HG02623 (cell line): ENCODE measurements at regions not wholly inside any gene's neighbourhood (a gene's known extent, or its start where the extent isn't known, plus 50 kb on each side); places are given as distances from the start of the nearest gene placed in this dataset.
"Not testable (repeated sequence)": the region's sequence is repeated elsewhere in the genome, so short reads cannot be mapped to it uniquely, and the experiment has no call there.

ENCODE experiments used
- ATAC-seq: cut with Tn5 transposase; IDR thresholded peaks from one replicate; pipeline ENCODE4 v1.9.1; 2021; ENCODE audit warnings: moderate library complexity; ENCODE audit not compliant: unreplicated experiment

- ATAC-seq: no peak
Measured at GRCh38 chr12:118536306-118536906, 160.1 kb downstream of the SUDS3 start.

DNA sequence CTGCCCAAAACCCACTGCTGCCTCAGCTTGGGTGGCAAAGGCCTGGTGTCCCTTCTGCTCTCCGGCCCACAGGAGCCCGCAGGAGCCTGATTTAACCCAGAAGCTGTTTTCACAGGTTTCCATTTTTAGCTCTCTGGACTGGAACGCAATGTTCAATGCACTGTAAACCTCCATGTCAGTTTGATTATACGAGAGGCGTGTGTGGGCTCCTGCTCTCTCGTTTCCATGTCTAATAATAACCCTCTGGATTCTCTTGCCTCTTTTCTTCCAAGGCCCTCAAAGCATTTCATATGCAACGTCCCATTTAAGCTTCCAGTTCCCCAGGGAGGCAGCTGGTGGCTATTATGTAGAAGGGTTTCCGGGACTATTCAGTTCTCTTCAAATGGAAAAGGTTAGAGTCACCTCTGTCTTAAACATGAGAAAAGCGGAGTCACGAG lies 161.1 kb downstream of the SUDS3 start:
- no peak for ATAC-seq

GRCh38 chr12:118541071-118541470 lies 164.7 kb downstream of the SUDS3 start:
- ATAC-seq: no peak

DNA sequence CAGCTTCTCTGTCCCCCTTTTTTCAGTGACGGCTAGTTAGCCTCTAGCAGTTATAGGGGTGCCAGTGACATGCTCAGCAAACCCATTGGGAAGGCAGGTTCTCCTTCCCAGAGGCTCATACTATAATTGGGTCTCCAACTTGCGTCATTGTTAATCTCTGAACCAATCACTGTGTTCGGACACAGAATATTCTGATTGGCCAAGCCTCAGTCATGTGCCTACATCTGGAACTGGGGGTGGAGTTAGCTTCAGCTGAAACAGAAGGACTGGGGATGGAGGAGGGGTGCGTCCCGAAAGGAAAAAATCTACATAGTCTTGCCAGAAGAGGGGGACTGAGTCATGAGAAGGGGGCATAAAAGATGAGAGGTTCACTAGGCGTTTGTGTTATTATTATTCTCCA lies 165.6 kb downstream of the SUDS3 start:
- ATAC-seq: no peak

- ATAC-seq: no peak
Measured at GRCh38 chr12:118543651-118544050, 167.3 kb downstream of the SUDS3 start.

- ATAC-seq: no peak
Measured at GRCh38 chr12:118544569-118544968, 168.2 kb downstream of the SUDS3 start.

GRCh38 chr12:118547606-118548005 lies 171.3 kb downstream of the SUDS3 start:
- ATAC-seq: not testable (repeated sequence)

DNA sequence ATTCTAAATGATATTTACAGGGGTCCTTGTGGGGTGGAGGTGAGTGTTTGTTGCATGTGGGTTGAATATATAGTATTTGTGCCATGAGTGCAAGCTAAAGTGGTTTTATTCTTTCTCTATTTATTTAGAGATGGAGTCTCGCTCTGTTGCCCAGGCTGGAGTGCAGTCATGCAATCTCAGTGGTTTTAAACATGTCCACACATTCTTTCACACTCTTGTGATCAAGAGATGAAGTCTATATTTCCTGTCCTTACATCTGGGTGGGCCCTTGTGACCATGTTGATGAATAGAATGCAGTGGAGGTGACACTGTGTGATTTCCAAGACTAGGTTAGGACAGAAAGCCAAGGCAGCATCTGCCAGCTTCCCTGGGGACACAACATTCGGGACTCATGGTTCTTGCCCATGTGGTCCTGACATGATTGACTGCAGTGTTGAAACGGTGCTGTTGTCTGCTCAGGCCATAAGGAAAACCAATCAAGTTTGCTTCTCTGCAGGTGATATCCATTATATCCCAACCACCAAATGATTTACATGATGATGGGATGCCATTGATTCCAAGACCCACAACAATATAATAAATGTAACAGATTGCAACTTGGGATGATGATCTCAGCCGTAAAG lies 172.6 kb downstream of the SUDS3 start:
- ATAC-seq: no peak

DNA sequence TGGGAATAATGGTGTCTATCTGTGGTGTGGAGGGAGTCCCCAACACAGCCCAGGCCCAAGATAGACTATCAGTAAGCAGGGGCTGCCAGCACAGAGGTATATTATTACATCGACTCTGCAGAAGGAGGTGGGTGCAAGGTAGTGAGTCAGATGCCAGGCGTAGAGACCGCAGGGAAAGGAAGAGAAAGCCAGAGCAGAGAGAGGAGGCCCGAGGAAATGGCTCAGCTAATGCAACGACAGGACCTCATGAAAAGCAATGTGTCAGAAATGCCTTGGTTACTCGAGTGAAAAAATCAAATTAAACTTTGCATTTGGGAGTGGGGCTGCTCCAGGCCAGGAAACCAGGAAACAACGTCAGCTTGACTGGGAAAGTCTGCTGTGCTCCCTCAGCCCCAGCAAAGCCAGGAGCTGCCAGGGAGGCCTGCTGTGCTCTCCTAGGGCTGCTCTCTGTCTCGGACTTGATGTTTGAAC lies 173.2 kb downstream of the SUDS3 start:
- ATAC-seq: no peak

DNA sequence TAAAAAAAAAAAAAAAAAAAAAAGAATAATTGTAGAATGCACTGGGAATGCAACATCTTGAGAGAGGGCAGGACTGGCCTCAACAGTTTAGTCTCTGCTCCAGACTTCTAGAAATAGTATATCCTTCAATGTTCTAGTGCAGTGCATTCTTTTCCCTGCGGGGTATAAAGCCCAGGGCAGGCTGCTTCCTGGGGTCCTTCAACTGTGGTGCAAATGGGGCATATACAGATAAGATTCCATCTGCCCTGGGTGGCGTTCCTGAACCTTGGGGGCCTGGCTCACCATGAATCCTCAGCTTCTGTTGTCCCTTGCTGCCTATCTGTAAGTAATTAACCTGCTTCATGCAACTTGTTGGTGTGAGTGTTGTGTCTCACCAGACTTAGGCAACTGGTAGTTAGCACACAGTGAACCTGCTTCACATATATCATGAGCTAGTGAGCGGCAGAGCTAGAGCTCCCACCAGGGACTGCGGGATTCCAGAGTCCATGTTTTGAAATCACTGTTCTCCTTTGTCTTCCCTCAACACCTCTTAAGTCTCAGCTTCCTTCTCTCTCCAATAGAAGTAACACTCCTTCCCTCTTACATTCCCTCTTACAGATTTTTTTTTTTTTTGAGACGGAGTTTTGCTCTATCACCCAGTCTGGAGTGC lies 177.6 kb downstream of the SUDS3 start:
- no peak for ATAC-seq

DNA sequence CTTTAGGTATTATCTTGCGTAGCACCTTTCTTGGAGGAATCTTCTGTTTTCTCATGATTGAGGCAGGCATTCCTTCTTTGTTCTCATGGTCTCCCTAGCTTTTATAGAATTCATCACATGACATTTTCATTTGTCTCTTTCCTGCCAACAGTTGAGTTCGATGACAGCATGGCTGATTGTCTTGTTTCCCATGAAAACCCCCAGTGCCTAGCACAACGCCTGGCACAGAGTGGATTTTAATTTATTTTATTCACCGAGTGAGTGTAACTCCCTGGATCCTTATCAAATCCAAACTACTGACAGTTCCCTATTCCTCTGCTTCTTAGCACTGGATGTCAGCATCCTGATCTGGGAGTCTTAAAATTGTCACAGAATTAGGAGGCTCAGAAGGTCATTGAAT lies 182.6 kb downstream of the SUDS3 start:
- ATAC-seq: no peak

DNA sequence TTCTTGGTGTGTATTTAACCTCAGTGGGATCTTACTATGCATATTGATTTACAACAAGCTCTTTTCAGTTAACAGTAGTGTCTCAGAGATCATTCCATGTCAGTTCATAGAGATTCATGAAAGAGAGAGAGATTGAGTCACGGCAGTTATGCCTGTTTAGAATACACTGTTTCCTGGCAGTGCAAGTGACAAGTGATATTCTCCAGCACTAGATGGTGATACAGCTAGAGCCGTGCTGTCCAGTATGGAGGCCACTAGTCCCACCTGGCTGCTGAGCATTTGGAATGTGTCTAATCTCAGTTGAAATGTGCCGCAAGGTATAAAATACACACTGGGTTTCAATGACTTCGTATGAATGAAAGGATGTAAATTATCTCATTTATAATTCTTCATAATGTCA lies 184.4 kb downstream of the SUDS3 start:
- no peak for ATAC-seq

GRCh38 chr12:118571730-118572129 lies 195.4 kb downstream of the SUDS3 start:
- ATAC-seq: no peak

GRCh38 chr12:118574288-118574687 lies 197.9 kb downstream of the SUDS3 start:
- no peak for ATAC-seq

- no peak for ATAC-seq
Measured at GRCh38 chr12:118575730-118576129, 199.4 kb downstream of the SUDS3 start.

GRCh38 chr12:118581371-118581770 lies 205.0 kb downstream of the SUDS3 start:
- no peak for ATAC-seq

GRCh38 chr12:118582863-118583262 lies 206.5 kb downstream of the SUDS3 start:
- no peak for ATAC-seq

DNA sequence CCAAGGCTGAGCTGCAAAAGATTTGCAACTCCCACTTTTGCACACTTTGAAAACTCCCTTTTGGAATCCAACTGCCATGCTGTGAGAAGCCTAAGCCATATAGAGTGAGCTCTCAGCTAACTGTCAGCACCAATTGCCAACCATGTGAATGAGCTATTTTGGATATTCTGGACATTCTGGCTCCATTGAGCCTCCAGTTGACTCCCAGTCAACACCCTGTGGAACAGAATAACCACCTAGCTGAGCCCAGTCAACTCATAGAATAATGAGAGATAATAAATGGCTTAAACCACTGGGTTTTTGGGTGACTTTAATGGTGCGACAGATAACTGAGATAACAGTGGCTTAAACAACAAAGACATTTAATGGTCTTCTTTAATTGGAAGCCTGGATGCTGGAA lies 210.1 kb downstream of the SUDS3 start:
- no peak for ATAC-seq

DNA sequence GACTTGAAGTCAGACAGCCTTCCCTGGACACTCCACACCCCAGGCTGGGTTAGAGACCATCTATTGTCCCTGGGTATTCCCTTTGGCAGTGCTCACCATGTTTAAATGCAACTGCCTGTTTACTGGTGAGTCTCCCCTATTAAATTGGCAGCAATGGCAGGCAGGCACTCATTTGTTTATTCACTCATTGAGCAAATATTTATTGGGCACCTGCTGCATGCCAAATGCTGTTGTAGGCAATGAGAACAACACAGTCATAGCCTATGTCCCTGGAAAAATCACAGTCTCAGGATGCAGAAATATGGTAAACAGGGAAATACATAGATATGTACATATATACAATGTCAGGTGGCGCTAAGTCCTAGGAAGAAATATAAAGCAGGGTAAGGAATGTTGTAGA lies 212.8 kb downstream of the SUDS3 start:
- no peak for ATAC-seq

DNA sequence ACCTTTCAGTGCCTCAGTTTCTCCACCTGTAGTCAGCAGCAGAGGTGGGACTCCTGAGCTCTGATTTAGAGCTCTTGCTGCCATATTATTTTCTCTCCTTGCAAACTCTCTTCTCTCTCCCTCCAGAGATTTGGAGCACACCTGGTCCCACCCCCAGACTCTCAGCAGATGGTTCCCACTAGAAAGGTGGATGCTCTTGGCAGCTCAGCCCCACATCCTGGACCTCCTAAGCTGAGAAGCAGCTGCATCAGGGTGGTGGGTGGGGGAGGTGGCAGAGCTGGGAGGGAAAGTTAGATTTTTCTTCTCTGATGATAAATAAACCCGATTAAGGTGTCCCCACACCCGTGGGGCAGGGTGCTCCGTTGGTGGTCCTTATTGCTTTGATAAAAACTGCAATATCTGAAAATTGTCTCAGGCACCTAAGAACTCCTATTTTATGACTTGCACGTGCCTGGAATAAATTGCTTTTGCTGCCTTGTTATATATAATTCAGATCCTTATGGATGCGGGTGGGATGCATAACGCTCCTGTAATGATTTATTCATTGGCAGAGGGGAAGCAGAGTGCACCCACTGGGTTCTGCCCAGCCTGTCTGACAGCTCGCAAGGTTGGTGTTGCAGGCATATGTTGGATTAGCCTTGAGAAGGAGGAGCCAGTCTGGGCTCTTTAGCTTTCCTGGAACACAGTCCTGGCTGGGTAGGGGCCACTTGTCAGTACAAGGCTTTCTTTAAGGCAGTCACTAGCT lies 214.2 kb downstream of the SUDS3 start:
- no peak for ATAC-seq

GRCh38 chr12:118603610-118604361 lies 227.4 kb downstream of the SUDS3 start:
- no peak for ATAC-seq
